B cell (primary cell): ENCODE measurements at regions not wholly inside any gene's neighbourhood (a gene's known extent, or its start where the extent isn't known, plus 50 kb on each side); places are given as distances from the start of the nearest gene placed in this dataset.

Experiments
- EZH2 ChIP-seq: IDR thresholded peaks from 2 replicates; pipeline ENCODE4 v1.6.1; 2012; ENCODE audit warnings: borderline replicate concordance, low read depth, mild to moderate bottlenecking, moderate library complexity, low read length; ENCODE audit not compliant: insufficient read depth, poor library complexity, severe bottlenecking
- TF ChIP-seq, protein P1 (sequence below): fragments of 200-600 bp; IDR thresholded peaks from one replicate; pipeline ENCODE4 v1.8.0; 2022; ENCODE audit warnings: antibody characterized with exemption, mild to moderate bottlenecking

- TF ChIP-seq, protein P1, sequence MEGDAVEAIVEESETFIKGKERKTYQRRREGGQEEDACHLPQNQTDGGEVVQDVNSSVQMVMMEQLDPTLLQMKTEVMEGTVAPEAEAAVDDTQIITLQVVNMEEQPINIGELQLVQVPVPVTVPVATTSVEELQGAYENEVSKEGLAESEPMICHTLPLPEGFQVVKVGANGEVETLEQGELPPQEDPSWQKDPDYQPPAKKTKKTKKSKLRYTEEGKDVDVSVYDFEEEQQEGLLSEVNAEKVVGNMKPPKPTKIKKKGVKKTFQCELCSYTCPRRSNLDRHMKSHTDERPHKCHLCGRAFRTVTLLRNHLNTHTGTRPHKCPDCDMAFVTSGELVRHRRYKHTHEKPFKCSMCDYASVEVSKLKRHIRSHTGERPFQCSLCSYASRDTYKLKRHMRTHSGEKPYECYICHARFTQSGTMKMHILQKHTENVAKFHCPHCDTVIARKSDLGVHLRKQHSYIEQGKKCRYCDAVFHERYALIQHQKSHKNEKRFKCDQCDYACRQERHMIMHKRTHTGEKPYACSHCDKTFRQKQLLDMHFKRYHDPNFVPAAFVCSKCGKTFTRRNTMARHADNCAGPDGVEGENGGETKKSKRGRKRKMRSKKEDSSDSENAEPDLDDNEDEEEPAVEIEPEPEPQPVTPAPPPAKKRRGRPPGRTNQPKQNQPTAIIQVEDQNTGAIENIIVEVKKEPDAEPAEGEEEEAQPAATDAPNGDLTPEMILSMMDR, result no peak
- no peak for TF ChIP-seq EZH2
These were observed 54.9 kb upstream of the GRAMD2B start for GRCh38 chr5:126368239-126368812.
